HG03378 (cell line): ENCODE measurements at regions not wholly inside any gene's neighbourhood (a gene's known extent, or its start where the extent isn't known, plus 50 kb on each side); places are given as distances from the start of the nearest gene placed in this dataset.
"Not testable (repeated sequence)": the region's sequence is repeated elsewhere in the genome, so short reads cannot be mapped to it uniquely, and the experiment has no call there.

Experiments used
- ATAC-seq: cut with Tn5 transposase; IDR thresholded peaks from one replicate; pipeline ENCODE4 v1.9.1; 2021; ENCODE audit warnings: mild to moderate bottlenecking, moderate library complexity; ENCODE audit not compliant: unreplicated experiment

DNA sequence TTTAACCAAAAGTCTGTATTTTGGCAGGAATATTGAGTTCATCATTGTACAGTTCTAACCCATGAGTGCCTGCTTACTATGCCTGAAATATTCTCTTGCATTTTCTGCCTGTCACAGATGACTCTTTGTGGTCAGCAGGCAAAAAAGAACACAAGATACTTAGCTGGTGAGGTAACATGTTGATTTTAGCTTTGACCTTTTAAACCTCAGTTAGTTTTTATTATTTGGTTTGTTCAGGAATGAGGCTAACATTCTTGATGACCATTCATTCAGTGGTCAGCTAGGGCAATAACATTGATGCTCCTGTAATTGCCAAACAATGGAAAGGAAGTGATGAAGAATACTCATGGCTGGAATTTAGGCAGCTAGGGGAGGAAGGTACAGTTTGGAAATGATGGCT, 491.2 kb downstream of the PIK3C3 start:
- no peak for ATAC-seq

DNA sequence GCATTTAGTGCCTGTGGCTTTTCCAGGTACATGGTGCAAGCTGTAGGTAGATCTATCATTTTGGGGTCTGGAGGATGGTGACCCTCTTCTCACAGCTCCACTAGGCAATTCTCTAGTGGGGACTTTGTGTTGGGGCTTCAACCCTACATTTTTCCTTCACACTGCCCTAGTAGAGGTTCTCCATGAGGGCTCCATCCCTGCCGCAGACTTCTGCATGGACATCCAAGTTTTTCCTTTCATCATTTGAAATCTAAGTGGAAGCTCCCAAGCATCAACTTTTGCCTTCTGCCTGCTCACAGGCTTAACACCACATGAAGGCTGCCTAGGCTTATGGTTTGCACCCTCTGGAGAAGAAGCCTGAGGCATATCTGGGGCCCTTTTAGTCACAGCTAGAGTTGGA, 492.7 kb downstream of the PIK3C3 start:
- no peak for ATAC-seq

DNA sequence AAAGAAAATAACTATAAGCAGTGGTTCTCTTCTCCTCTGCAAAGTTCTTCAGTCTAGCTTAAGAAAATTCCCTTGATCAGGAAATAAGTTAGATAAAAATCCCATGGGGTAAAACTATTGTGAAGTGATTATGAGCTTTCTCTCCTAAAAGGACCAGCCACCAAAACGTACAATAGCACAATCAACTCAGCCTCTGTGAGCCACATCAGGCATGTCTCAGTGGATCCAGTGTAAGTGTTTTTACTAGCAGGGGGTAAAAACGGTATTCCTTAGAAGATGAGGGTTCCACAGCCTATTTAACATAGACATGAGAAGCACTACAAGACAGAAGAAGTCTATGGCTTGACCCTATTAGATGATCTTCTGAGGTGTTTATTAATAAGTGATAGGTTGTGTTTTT, 503.2 kb downstream of the PIK3C3 start:
- no peak for ATAC-seq

DNA sequence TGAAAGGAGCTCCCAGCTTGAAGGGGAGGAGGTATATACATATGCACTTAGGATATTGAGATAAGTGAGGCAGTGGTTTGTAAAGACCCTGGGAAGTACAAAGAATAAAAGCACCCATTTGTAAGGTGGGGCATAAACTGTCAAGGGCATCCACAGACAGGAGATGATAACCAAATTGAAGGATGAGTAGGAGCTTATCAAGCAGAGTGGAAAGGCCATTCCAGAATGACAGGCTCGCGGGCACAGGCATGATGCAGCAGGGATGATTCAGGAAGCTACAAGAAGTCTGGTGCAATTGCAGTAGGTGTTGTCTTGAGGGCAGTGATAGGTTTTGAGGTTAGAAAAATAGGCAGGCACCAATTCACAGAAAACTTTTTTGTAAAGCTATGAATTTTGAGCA, 504.8 kb downstream of the PIK3C3 start:
- no peak for ATAC-seq

GRCh38 chr18:42471885-42472284, 516.9 kb downstream of the PIK3C3 start:
- no peak for ATAC-seq

GRCh38 chr18:42473611-42474010, 518.6 kb downstream of the PIK3C3 start:
- ATAC-seq, result no peak

GRCh38 chr18:42474577-42474976, 519.5 kb downstream of the PIK3C3 start:
- no peak for ATAC-seq

DNA sequence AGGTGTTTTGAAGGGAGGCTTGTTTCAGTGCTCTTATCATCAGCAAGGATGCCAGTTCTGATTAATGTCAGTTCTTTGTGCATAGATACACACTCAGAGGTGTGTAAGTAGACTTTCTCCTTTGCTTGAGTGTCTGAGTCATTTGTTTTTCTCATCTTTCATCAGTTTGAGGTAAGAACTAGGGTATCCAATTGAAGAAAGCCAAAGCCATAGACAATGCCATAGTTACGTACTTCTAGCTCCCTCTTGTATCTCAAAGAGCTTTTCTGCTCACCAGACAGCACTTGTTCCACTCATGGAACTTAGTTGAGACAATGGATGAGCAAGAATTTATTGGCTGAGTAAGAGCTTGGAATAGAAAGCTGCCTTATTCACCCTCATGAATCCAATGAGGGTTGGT, 520.1 kb downstream of the PIK3C3 start:
- no peak for ATAC-seq

DNA sequence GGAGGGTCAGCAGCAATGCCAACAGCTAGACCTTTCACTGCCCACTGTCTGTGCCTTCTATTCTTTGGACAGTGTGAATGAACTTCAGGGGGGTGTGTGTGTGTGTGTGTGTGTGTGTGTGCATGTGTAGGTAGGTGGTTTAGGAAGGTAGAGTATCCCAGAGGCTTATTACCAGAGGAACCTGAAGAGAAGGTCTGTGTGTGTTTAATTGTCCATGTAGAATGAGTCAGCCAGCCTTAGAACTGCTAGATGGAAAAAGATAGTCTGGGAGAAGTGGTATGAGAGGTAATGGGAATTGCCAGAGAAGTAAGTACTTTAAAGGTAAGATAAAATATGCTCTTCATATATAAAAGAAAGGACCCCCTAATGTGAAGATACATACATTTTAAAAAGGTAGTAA, 522.2 kb downstream of the PIK3C3 start:
- ATAC-seq, result no peak

DNA sequence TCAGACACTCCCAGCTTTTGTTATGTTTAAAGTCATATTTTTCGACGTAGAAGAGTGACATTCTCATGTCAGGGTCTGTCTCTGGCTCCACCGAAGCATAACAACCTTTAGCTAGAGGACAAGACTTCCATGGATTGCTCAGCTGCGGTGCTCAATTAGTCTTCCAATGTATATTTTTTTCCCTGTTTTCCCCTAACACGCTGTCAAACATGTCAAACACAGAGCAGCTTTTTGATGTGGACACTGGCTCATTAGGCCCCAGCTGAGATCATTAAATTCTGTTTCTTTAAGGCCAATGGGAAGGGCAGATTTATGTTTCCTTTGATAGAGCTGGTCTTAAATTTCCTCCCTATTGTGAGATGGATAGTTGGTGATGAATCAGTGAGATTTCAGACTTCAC, 525.4 kb downstream of the PIK3C3 start:
- ATAC-seq, result no peak

GRCh38 chr18:42484648-42485047, 529.6 kb downstream of the PIK3C3 start:
- ATAC-seq, result no peak

- no peak for ATAC-seq
These were observed 531.2 kb downstream of the PIK3C3 start for GRCh38 chr18:42486271-42486670.

DNA sequence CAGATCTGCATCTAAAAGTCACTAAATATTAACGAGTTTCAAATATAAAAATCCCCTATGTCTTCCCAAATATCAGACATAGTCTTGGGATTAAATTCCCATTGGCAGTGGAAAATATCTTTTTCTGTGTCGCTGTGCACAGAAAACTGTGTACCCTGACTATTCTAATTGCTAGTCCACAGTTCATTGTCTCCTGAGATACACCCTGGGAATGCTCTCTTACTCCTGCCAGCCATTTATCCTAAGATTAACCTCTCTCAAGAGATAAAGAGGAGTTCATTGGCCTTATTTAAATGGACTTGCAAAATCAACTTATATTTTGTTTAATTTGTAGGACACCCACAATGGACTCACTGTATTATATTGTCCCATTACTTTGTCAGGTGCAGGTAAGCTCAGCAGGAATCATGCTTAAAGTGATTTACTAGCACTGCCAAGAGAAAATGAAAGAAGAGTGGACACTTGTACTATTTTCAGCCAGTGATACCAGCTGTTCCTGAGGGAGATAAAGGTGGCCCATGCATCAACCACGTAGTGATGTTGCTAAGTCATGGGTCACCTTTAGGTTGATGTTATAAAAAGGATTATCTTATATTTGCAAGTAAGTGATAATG, 553.8 kb downstream of the PIK3C3 start:
- ATAC-seq, result no peak

DNA sequence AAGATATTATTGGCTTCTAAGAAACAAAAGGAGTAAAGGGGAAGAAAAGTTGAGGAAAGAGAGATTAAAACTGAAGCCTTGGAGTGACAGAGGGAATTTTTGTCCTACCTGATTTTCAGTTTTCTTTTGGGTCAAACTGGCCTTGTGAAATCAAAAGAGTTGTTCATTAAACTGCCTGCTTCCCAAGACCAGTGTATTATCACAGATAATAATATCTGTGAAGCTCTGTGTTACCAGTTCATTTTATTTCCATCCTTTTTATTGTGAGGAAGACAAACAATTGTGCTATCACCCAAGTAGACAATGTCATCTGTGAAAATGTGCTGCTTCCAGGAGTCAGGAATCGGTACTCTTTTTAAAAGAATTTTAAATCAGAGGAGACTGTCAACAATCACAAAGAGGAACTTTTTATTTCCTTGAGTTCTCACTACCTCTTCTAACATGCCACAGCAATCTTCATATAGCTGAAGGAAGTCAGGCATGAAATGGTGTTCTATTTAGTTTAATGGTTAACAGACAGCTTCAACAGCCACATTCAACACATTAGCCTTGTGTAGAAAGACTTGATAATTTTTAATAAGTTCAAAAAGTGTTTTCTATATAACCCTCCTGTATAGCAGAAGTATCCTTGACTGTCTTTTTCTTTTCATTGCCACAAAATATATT, 554.8 kb downstream of the PIK3C3 start:
- ATAC-seq, result peak; percentile 94

- ATAC-seq, result no peak
These were observed 555.5 kb downstream of the PIK3C3 start for GRCh38 chr18:42510540-42510939.

DNA sequence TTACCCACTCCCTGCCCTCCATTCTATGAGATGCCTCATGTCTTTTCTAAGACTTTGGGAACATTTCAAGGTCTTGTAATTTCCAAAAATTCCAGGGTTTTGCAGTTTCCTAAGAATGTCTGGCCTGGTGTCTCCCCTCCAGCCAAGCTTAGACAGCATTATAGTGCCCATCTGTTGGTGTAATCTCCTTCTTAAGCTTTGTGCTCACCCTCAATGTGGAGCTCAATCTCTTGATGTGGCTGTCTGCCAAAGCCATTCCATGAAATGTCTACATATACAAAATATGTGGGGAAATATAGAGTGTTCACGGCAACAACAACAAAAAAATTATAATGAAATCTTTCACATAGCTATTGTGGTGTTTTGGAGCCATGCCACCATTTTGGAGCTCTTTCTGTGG, 558.4 kb downstream of the PIK3C3 start:
- no peak for ATAC-seq

DNA sequence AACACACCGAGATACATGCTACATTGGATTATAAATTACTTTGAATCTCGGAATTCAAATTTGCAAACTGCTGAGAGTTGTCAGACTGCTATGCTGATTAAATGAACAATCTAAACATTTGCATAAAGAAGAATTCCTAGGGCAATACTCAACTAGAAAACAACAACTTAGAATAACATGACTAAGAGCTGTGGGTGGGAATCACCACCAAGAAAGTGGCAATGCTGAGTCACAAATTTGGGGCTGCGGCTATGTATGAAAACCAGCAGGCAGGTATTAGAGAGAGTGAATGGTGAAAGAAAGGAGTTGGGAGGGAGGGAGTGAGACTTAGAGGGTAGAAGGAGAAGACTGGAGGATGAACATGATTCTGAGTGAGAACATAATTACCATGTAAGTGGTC, 559.5 kb downstream of the PIK3C3 start:
- no peak for ATAC-seq

- ATAC-seq, result no peak
These were observed 562.9 kb downstream of the PIK3C3 start for GRCh38 chr18:42517896-42518295.

DNA sequence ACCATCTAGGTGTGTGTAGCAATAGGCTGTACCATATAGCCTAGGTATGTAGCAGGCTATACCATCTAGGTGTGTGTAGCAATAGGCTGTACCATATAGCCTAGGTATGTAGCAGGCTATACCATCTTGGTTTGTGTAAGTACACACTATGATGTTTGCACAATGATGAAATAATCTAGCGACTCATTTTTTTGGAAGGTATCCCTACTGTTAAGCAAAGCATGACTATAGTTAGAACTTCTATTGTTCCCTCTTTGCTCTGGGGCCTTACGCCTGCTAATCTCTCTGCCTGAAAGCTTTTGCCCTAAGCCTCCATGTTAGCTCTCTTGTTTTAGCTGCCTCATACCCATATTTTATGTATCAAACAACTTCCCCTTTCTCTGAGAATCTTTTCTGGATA, 563.3 kb downstream of the PIK3C3 start:
- ATAC-seq, result not testable (repeated sequence)

- ATAC-seq, result no peak
These were observed 565.1 kb downstream of the PIK3C3 start for GRCh38 chr18:42520138-42520537.

DNA sequence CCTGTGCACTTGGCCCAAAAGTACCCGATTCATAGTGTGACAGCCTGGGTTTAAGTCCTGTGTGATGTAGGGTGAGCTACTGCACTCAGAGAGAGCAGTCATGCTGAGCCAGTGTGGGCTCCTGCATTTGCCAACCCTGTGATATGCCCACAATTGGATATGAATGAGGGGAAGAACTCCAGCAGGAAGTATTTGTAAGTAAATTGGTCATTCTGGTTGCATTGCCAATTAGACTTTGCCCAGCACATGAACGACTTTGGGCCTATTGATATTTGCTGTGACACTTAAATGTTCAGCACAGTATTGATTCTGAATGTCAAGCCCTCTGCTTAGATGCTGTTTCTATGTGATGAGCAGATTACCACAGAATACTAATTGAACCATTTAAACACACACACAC, 570.9 kb downstream of the PIK3C3 start:
- no peak for ATAC-seq

DNA sequence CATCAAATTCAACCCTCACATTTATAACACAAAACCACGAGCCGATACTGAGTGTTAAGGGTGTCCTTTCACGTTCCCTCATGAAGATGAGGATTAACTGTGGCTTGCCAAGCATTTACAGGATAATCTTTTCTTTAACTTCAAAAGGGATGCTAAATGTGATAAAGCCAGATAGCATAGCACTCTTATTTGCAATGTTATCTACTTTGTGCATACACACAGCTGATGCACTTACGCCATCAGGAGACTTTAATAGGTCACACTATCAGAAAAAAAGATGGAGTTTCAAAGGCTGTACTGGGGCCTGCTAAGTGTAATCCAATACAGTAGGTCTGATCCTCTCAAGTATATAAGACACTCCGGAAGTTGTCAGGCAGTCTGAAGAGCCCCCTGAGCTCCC, 572.7 kb downstream of the PIK3C3 start:
- no peak for ATAC-seq

DNA sequence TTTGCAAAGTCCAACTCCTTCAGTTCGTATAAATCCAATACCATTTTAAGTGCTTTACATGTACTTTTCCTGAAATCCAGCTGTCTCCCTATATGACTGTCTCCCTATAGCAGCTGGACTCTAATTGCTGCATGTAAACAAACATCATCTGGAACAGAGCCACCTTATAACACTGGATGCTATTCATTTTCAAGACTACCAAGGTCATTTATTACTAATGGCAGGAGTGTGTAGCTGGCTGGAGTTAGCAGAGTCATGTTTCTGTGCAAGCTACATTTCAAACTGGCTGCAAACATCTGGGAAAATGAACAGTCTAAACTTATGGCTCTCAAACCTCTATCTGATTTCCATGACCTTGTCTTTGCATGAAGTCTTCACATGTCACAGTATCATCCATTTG, 575.2 kb downstream of the PIK3C3 start:
- ATAC-seq, result no peak
